H1 (cell line): ENCODE measurements at regions not wholly inside any gene's neighbourhood (a gene's known extent, or its start where the extent isn't known, plus 50 kb on each side); places are given as distances from the start of the nearest gene placed in this dataset.

Experiments
- CTCF ChIA-PET: fragments of 300-600 bp; sonication (Branson Sonifier 250); formaldehyde crosslinking; loops from one replicate; lab custom pipeline; 2021; ENCODE audit not compliant: partially characterized antibody; lab: Charles Lee
- POLR2A ChIA-PET: fragments of 300-600 bp; sonication (Branson Sonifier 250); formaldehyde crosslinking; loops from one replicate; lab custom pipeline; 2021; ENCODE audit warnings: inconsistent platforms; ENCODE audit not compliant: partially characterized antibody; lab: Charles Lee
- DNase-seq, 2 experiments: peaks; one replicate each; pipeline versions ENCODE4 v3.0.0 to v3.0.0-alpha.2; 2010 to 2022; ENCODE audit warnings: low spot score in 2 of 2, low read depth in 1 of 2, mixed read lengths in 1 of 2
- FAIRE-seq: peaks from 2 replicates; lab custom pipeline; 2011; peaks lifted over from hg19 to GRCh38; lab: Jason Lieb, UNC
- H2AFZ ChIP-seq: 2 replicates; pipeline ENCODE4 v1.8.1; 2012; ENCODE audit warnings: low read length, inconsistent platforms
- H2AK5ac ChIP-seq: 2 replicates; pipeline ENCODE4 v1.6.1; 2013; ENCODE audit warnings: low read depth, low read length
- H2BK120ac ChIP-seq: replicated peaks from 2 replicates; pipeline ENCODE3; 2013; ENCODE audit warnings: low read depth, low read length, inconsistent platforms
- H2BK12ac ChIP-seq: 2 replicates; pipeline ENCODE4 v1.6.1; 2013; ENCODE audit warnings: low read depth, low read length
- H2BK15ac ChIP-seq: 2 replicates; pipeline ENCODE4 v1.6.1; 2013; ENCODE audit warnings: low read length
- H2BK20ac ChIP-seq: 2 replicates; pipeline ENCODE4 v1.6.1; 2013; ENCODE audit warnings: low read length
- H2BK5ac ChIP-seq: 2 replicates; pipeline ENCODE4 v1.6.1; 2013; ENCODE audit warnings: low read depth, low read length
- H3K14ac ChIP-seq: 2 replicates; pipeline ENCODE4 v1.6.1; 2013; ENCODE audit warnings: inconsistent platforms; ENCODE audit not compliant: insufficient read length
- H3K18ac ChIP-seq: 2 replicates; pipeline ENCODE4 v1.6.1; 2013; ENCODE audit warnings: low read length; ENCODE audit errors: extremely low read depth
- H3K23ac ChIP-seq: 2 replicates; pipeline ENCODE4 v1.6.1; 2013; ENCODE audit warnings: inconsistent platforms; ENCODE audit not compliant: insufficient read length
- H3K23me2 ChIP-seq: 2 replicates; pipeline ENCODE4 v1.6.1; 2013; ENCODE audit warnings: low read depth, low read length
- H3K27ac ChIP-seq: 2 replicates; pipeline ENCODE4 v1.6.1; 2011; ENCODE audit warnings: low read depth, low read length, inconsistent platforms
- H3K27me3 ChIP-seq, 4 experiments: replicated peaks in 1 of 4; 1 replicate in 1 of 4; 2 replicates in 3 of 4; pipeline versions ENCODE4 v1.6.1 to v1.8.1; 2011 to 2013; ENCODE audit warnings: low read length in 3 of 4, mild to moderate bottlenecking in 3 of 4, inconsistent platforms in 2 of 4, mixed read lengths in 2 of 4, moderate library complexity in 1 of 4; ENCODE audit not compliant: control insufficient read depth in 3 of 4, insufficient read depth in 3 of 4; ENCODE audit errors: extremely low read depth in 1 of 4
- H3K36me3 ChIP-seq, 4 experiments: 2 replicates each; pipeline versions ENCODE4 v1.6.1 to v1.8.1; 2011 to 2013; ENCODE audit warnings: mild to moderate bottlenecking in 4 of 4, low read length in 3 of 4, moderate library complexity in 2 of 4, control low read depth in 1 of 4, inconsistent platforms in 1 of 4; ENCODE audit not compliant: insufficient read depth in 4 of 4, control insufficient read depth in 2 of 4
- H3K4ac ChIP-seq: replicated peaks from 2 replicates; pipeline ENCODE3; 2013; ENCODE audit warnings: low read length, low read depth, mixed read lengths, inconsistent platforms; ENCODE audit not compliant: insufficient read length
- H3K4me1 ChIP-seq, 4 experiments: replicated peaks in 1 of 4; 1 replicate in 1 of 4; 2 replicates in 3 of 4; pipeline versions ENCODE4 v1.6.1 to v1.8.1; 2011 to 2013; ENCODE audit warnings: low read length in 3 of 4, inconsistent platforms in 2 of 4, mixed read lengths in 1 of 4; ENCODE audit not compliant: insufficient read depth in 4 of 4, control insufficient read depth in 3 of 4
- H3K4me2 ChIP-seq, 2 experiments: 2 replicates each; pipeline versions ENCODE4 v1.6.1 to v1.8.1; 2011 to 2013; ENCODE audit warnings: low read depth in 2 of 2, low read length in 2 of 2, control low read depth in 1 of 2, inconsistent platforms in 1 of 2, mild to moderate bottlenecking in 1 of 2; ENCODE audit not compliant: insufficient read depth in 1 of 2
- H3K4me3 ChIP-seq, 4 experiments: fragments of 200-600, 300-600 bp in 1 of 4; sonication (generic), shearing (Covaris generic), sonication (Bioruptor Twin) in 1 of 4; 2 replicates each; pipeline versions ENCODE4 v1.5.1 to v1.8.1; 2011 to 2016; ENCODE audit warnings: low read length in 4 of 4, low read depth in 3 of 4, control low read depth in 2 of 4, inconsistent platforms in 2 of 4, mild to moderate bottlenecking in 2 of 4, mixed read lengths in 1 of 4, moderate library complexity in 1 of 4; ENCODE audit not compliant: insufficient read depth in 2 of 4; ENCODE audit errors: extremely low read depth in 1 of 4
- H3K56ac ChIP-seq: replicated peaks from 2 replicates; pipeline ENCODE3; 2013; ENCODE audit warnings: low read depth, mild to moderate bottlenecking, mixed read lengths, low read length, inconsistent platforms; ENCODE audit not compliant: insufficient read length
- H3K79me1 ChIP-seq: 2 replicates; pipeline ENCODE4 v1.6.1; 2013; ENCODE audit warnings: low read depth, low read length, control low read depth
- H3K79me2 ChIP-seq, 2 experiments: 2 replicates each; pipeline versions ENCODE4 v1.6.1 to v1.8.1; 2012 to 2013; ENCODE audit warnings: low read length in 2 of 2, mild to moderate bottlenecking in 2 of 2, inconsistent platforms in 1 of 2; ENCODE audit not compliant: insufficient read depth in 2 of 2, control insufficient read depth in 1 of 2
- H3K9ac ChIP-seq, 4 experiments: replicated peaks in 1 of 4; 1 replicate in 1 of 4; 2 replicates in 3 of 4; pipeline versions ENCODE4 v1.6.1 to v1.8.1; 2011 to 2013; ENCODE audit warnings: low read depth in 3 of 4, low read length in 3 of 4, control low read depth in 2 of 4, mild to moderate bottlenecking in 2 of 4, moderate library complexity in 2 of 4, inconsistent platforms in 1 of 4; ENCODE audit errors: extremely low read depth in 1 of 4
- H3K9me3 ChIP-seq, 2 experiments: 2 replicates each; pipeline versions ENCODE4 v1.6.1 to v1.8.1; 2012 to 2013; ENCODE audit warnings: mild to moderate bottlenecking in 2 of 2, moderate library complexity in 2 of 2, control low read depth in 1 of 2, inconsistent platforms in 1 of 2, low read depth in 1 of 2, low read length in 1 of 2, mixed read lengths in 1 of 2; ENCODE audit not compliant: insufficient read depth in 2 of 2
- H4K20me1 ChIP-seq, 2 experiments: replicated peaks in 1 of 2; 2 replicates each; pipeline versions ENCODE3 to v1.8.1; 2011 to 2013; ENCODE audit warnings: inconsistent platforms in 2 of 2, low read length in 2 of 2, mild to moderate bottlenecking in 1 of 2; ENCODE audit not compliant: insufficient read depth in 2 of 2, control insufficient read depth in 1 of 2
- H4K5ac ChIP-seq: 2 replicates; pipeline ENCODE4 v1.6.1; 2013; ENCODE audit warnings: low read length, low read depth, mixed read lengths, inconsistent platforms; ENCODE audit not compliant: insufficient read length
- H4K8ac ChIP-seq: 2 replicates; pipeline ENCODE4 v1.8.0; 2013; ENCODE audit warnings: mild to moderate bottlenecking, moderate library complexity, low read length, inconsistent platforms; ENCODE audit not compliant: insufficient read depth; ENCODE audit errors: extremely low read depth
- H4K91ac ChIP-seq: replicated peaks from 2 replicates; pipeline ENCODE3; 2013; ENCODE audit warnings: low read length, mixed read lengths, inconsistent platforms; ENCODE audit not compliant: insufficient read length
- ATF3 ChIP-seq: IDR thresholded peaks from 2 replicates; pipeline ENCODE4 v1.6.1; 2011; ENCODE audit warnings: low read depth, mild to moderate bottlenecking, low read length; ENCODE audit not compliant: insufficient read depth
- BCL11A ChIP-seq, 2 experiments: IDR thresholded peaks; one replicate each; pipeline ENCODE4 v1.6.1; 2011; ENCODE audit warnings: low read depth in 2 of 2, low read length in 2 of 2, mild to moderate bottlenecking in 2 of 2
- CBX5 ChIP-seq: fragments of 300-800, 300-1000 bp; sonication (generic); IDR thresholded peaks from 2 replicates; pipeline ENCODE4 v1.7.1; 2016; ENCODE audit warnings: antibody characterized with exemption, low read length, low read depth
- EZH2 ChIP-seq: fragments of 200-600 bp; sonication (generic); IDR thresholded peaks from 2 replicates; pipeline ENCODE4 v1.7.1; 2012; ENCODE audit warnings: low read depth, mild to moderate bottlenecking, moderate library complexity, low read length, inconsistent platforms; ENCODE audit not compliant: severe bottlenecking
- FOSL1 ChIP-seq: IDR thresholded peaks from 2 replicates; pipeline ENCODE4 v1.6.1; 2011; ENCODE audit warnings: mild to moderate bottlenecking, low read depth, low read length, moderate library complexity; ENCODE audit not compliant: insufficient read depth
- GTF2F1 ChIP-seq: IDR thresholded peaks from 2 replicates; pipeline ENCODE4 v1.6.1; 2012; ENCODE audit warnings: low read depth, low read length, improper control_type of control experiment, borderline replicate concordance
- HDAC2 ChIP-seq, 2 experiments: fragments of 300-600 bp in 1 of 2; sonication (generic) in 1 of 2; IDR thresholded peaks; 2 replicates each; pipeline ENCODE4 v1.6.1; 2011 to 2012; ENCODE audit warnings: low read depth in 2 of 2, low read length in 2 of 2, mild to moderate bottlenecking in 2 of 2, moderate library complexity in 2 of 2, borderline replicate concordance in 1 of 2, inconsistent platforms in 1 of 2
- KDM5A ChIP-seq: fragments of 200-600 bp; IDR thresholded peaks from 2 replicates; pipeline ENCODE4 v1.7.1; 2012; ENCODE audit warnings: mild to moderate bottlenecking, low read length, inconsistent platforms, mixed read lengths
- NANOG ChIP-seq: IDR thresholded peaks from 2 replicates; pipeline ENCODE4 v1.6.1; 2011; ENCODE audit warnings: low read length, low read depth, mild to moderate bottlenecking, inconsistent platforms; ENCODE audit not compliant: insufficient read depth, poor library complexity, severe bottlenecking
- POLR2A ChIP-seq, 2 experiments: IDR thresholded peaks; 1 replicate in 1 of 2; 2 replicates in 1 of 2; pipeline ENCODE4 v1.6.1; 2011; ENCODE audit warnings: low read depth in 2 of 2, low read length in 2 of 2, mild to moderate bottlenecking in 2 of 2; ENCODE audit errors: control extremely low read depth in 1 of 2
- RXRA ChIP-seq: IDR thresholded peaks from 2 replicates; pipeline ENCODE4 v1.6.1; 2011; ENCODE audit warnings: low read depth, mild to moderate bottlenecking, low read length, moderate library complexity; ENCODE audit not compliant: insufficient read depth
- SIX5 ChIP-seq: IDR thresholded peaks from 2 replicates; pipeline ENCODE4 v1.6.1; 2011; ENCODE audit warnings: mild to moderate bottlenecking, low read depth, low read length
- SP2 ChIP-seq: IDR thresholded peaks from 2 replicates; pipeline ENCODE4 v1.6.1; 2012; ENCODE audit warnings: mild to moderate bottlenecking, low read length, inconsistent platforms
- TCF12 ChIP-seq: IDR thresholded peaks from 2 replicates; pipeline ENCODE4 v1.6.1; 2011; ENCODE audit warnings: low read depth, mild to moderate bottlenecking, low read length
- TEAD4 ChIP-seq: IDR thresholded peaks from 2 replicates; pipeline ENCODE4 v1.6.1; 2012; ENCODE audit warnings: low read depth, low read length, inconsistent platforms, mixed read lengths
- WGBS, 2 experiments: shearing (Covaris generic) in 1 of 2; methylation state at CpG; one replicate each; pipeline versions ENCODE4 v1.1.6 to v1.1.7; 2013 to 2015; ENCODE audit warnings: low lambda C conversion rate in 2 of 2, mixed read lengths in 2 of 2, inconsistent platforms in 1 of 2, low coverage in 1 of 2, missing lambda C conversion rate in 1 of 2; ENCODE audit not compliant: insufficient replicate concordance in 2 of 2, insufficient coverage in 1 of 2, insufficient read length in 1 of 2; ENCODE audit errors: extremely low coverage in 1 of 2, missing lambda C conversion rate in 1 of 2; 5-methylcytosine and 5-hydroxymethylcytosine counted together

GRCh38 chr4:8928074-8928473 is 56.4 kb upstream of the HMX1 start:
- WGBS, 2 experiments: 29% methylated on average over 1 of the region's 1 CpG; no CpG with 5 or more reads in 1 of the 2 experiments
- Histone ChIP-seq H2BK20ac (no peak overlapping the region), H2BK5ac (no peak overlapping the region), H3K36me3 (no peaks in the 10 kb centered on the region), H3K18ac (no peak overlapping the region), H2BK15ac (no peak overlapping the region), H3K23ac (no peak overlapping the region), H3K4me3 (no peak overlapping the region), H3K27ac (no peak overlapping the region), H3K79me2 (no peaks in the 10 kb centered on the region), H3K4ac (no peak overlapping the region), H3K4me1 (no peaks in the 10 kb centered on the region), H3K56ac (no peak overlapping the region), H2BK120ac (no peak overlapping the region), H3K9me3 (peaks cover 23 to 32% of the 10 kb centered on the region in 2 experiments), H4K8ac (no peak overlapping the region), H2BK12ac (no peak overlapping the region), H2AFZ (no peak overlapping the region), H3K4me2 (no peak overlapping the region), H2AK5ac (no peak overlapping the region), H3K9ac (no peak overlapping the region), H3K27me3 (no peaks in the 10 kb centered on the region), H4K20me1 (no peaks in the 10 kb centered on the region), H3K79me1 (no peaks in the 10 kb centered on the region), H4K5ac (no peak overlapping the region), H4K91ac (no peak overlapping the region), H3K23me2 (no peaks in the 10 kb centered on the region), H3K14ac (no peak overlapping the region)
- FAIRE-seq (no peak), DNase-seq (no peak)
- CTCF ChIA-PET: interaction anchor here (2.5 kb wide), 1 partner anchor 11 kb away, joined by 9 read pairs; no protein-coding TSS in a partner anchor
- POLR2A ChIA-PET: no interaction called here
- no peak for TF ChIP-seq POLR2A (IDR thresholded peaks at IDR 0.05; ENCODE audit: control extremely low read depth in 1 of 2, low read depth in 2 of 2, low read length in 2 of 2)
- TF ChIP-seq KDM5A: no peak
- TF ChIP-seq SP2: no peak
- no peak for TF ChIP-seq FOSL1
- no peak for TF ChIP-seq TCF12
- TF ChIP-seq CBX5: no peak
- no peak for TF ChIP-seq RXRA
- TF ChIP-seq SIX5: no peak
- TF ChIP-seq EZH2: no peak
- no peak for TF ChIP-seq ATF3
- no peak for TF ChIP-seq BCL11A (IDR thresholded peaks at IDR 0.05; ENCODE audit: low read depth in 2 of 2, low read length in 2 of 2)
- no peak for TF ChIP-seq GTF2F1
- no peak for TF ChIP-seq HDAC2 (IDR thresholded peaks at IDR 0.05; ENCODE audit: borderline replicate concordance in 1 of 2, low read depth in 2 of 2, low read length in 2 of 2)
- no peak for TF ChIP-seq TEAD4
- no peak for TF ChIP-seq NANOG
